Activated CD4-positive, alpha-beta T cell treated with anti-CD3 and anti-CD28 coated beads, Interleukin-2, amount 10 ng/mL, durations not matched to agents 24 days and 14 days (primary cell): ENCODE measurements at regions not wholly inside any gene's neighbourhood (a gene's known extent, or its start where the extent isn't known, plus 50 kb on each side); places are given as distances from the start of the nearest gene placed in this dataset.

ENCODE experiments used
- DNase-seq: peaks from one replicate; pipeline ENCODE4 v3.0.0; 2022
- H3K27ac Mint-ChIP-seq: one replicate; pipeline ENCODE4 v1.8.0; 2022; ENCODE audit warnings: mild to moderate bottlenecking, mixed read lengths
- H3K27me3 Mint-ChIP-seq: one replicate; pipeline ENCODE4 v1.8.0; 2022; ENCODE audit warnings: mixed read lengths
- H3K36me3 Mint-ChIP-seq: one replicate; pipeline ENCODE4 v1.8.0; 2022; ENCODE audit warnings: low read depth, mild to moderate bottlenecking, mixed read lengths
- H3K4me1 Mint-ChIP-seq: one replicate; pipeline ENCODE4 v1.8.0; 2021; ENCODE audit warnings: mixed read lengths
- H3K4me3 Mint-ChIP-seq: one replicate; pipeline ENCODE4 v1.8.0; 2022; ENCODE audit warnings: mild to moderate bottlenecking, moderate library complexity, mixed read lengths
- H3K9me3 Mint-ChIP-seq: one replicate; pipeline ENCODE4 v1.8.0; 2021; ENCODE audit warnings: mixed read lengths
- intact Hi-C: fragments of 100-400 bp; cut with micrococcal nuclease; formaldehyde crosslinking; loops from one replicate; pipeline ENCODE4 v1.15.1; 2023

- DNase-seq: no peak
- H3K27ac Mint-ChIP-seq: no peak overlapping the region
- H3K27me3 Mint-ChIP-seq: peaks cover 36% of the 10 kb centered on the region
- no peak overlapping the region for H3K4me3 Mint-ChIP-seq
- intact Hi-C loops: no loop called here
- H3K4me1 Mint-ChIP-seq: peaks cover 2% of the 10 kb centered on the region
- no peaks in the 10 kb centered on the region for H3K9me3 Mint-ChIP-seq
- H3K36me3 Mint-ChIP-seq: no peaks in the 10 kb centered on the region
Measured at GRCh38 chr3:194011807-194012206, 124.1 kb upstream of the HES1 start.

DNA sequence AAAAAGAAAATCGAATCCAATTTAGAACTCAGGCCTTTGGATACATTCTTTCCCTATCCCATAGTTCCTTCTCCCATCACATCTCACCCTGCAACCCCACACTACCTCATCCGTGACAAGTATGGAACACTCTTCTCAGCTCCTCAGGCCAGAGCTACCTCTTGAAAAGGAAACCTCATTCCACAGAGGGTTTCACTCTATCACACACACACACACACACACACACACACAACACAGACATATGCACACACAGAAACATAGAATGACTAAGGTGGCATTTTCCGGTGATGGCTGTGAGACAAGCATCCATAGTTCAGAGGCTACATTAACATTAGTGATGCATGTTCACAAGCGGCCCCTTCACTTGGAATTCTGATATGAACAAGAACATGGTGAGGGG, 122.0 kb upstream of the HES1 start:
- Mint-ChIP-seq H3K27ac (no peak overlapping the region), H3K4me3 (no peak overlapping the region), H3K9me3 (no peaks in the 10 kb centered on the region), H3K4me1 (peaks cover 2% of the 10 kb centered on the region), H3K27me3 (peaks cover 32% of the 10 kb centered on the region), H3K36me3 (no peaks in the 10 kb centered on the region)
- DNase-seq: no peak
- intact Hi-C loops: no loop called here

- peaks cover 2% of the 10 kb centered on the region for H3K4me1 Mint-ChIP-seq
- peaks cover 29% of the 10 kb centered on the region for H3K27me3 Mint-ChIP-seq
- no peak overlapping the region for H3K4me3 Mint-ChIP-seq
- H3K27ac Mint-ChIP-seq: no peak overlapping the region
- H3K36me3 Mint-ChIP-seq: no peaks in the 10 kb centered on the region
- no peak for DNase-seq
- intact Hi-C loops: no loop called here
- no peaks in the 10 kb centered on the region for H3K9me3 Mint-ChIP-seq
Measured at GRCh38 chr3:194014756-194015155, 121.2 kb upstream of the HES1 start.

- H3K27me3 Mint-ChIP-seq: peaks cover 13% of the 10 kb centered on the region
- no peak overlapping the region for H3K27ac Mint-ChIP-seq
- no peak overlapping the region for H3K4me3 Mint-ChIP-seq
- peaks cover 2% of the 10 kb centered on the region for H3K4me1 Mint-ChIP-seq
- intact Hi-C loops: no loop called here
- DNase-seq: no peak
- H3K9me3 Mint-ChIP-seq: no peaks in the 10 kb centered on the region
- H3K36me3 Mint-ChIP-seq: no peaks in the 10 kb centered on the region
Measured at GRCh38 chr3:194019398-194020165, 116.4 kb upstream of the HES1 start.

- peaks cover 21% of the 10 kb centered on the region for H3K27me3 Mint-ChIP-seq
- no peaks in the 10 kb centered on the region for H3K9me3 Mint-ChIP-seq
Measured at GRCh38 chr3:194022052-194022451, 113.9 kb upstream of the HES1 start.

DNA sequence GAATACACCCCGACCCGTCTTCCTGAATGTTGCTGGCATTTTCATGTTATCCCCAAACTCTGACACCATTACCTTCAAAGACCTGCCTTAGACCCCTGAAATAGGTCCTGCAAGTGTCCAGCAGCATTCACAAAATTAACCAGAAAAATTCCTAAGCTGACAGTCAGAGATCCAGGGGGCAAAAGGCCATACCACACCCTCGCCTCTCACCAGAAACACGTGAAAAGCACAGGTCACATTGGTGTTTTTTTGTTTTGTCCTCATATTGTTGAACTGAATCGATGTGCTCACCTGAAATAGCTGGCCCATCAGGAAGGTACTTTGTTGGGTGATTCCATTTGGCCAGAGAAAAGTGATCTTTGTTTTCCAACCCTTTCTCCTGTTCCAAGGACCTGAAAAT, 113.1 kb upstream of the HES1 start:
- Mint-ChIP-seq H3K4me3 (no peak overlapping the region), H3K27ac (no peak overlapping the region), H3K4me1 (peaks cover 2% of the 10 kb centered on the region), H3K27me3 (peaks cover 21% of the 10 kb centered on the region), H3K9me3 (no peaks in the 10 kb centered on the region), H3K36me3 (no peaks in the 10 kb centered on the region)
- intact Hi-C loops: no loop called here
- no peak for DNase-seq

More at GRCh38 chr3:194022052-194022451, 113.9 kb upstream of the HES1 start:
- no peak overlapping the region for H3K27ac Mint-ChIP-seq
- no peak for DNase-seq
- peaks cover 2% of the 10 kb centered on the region for H3K4me1 Mint-ChIP-seq
- H3K4me3 Mint-ChIP-seq: no peak overlapping the region
- intact Hi-C loops: no loop called here
- no peaks in the 10 kb centered on the region for H3K36me3 Mint-ChIP-seq

DNA sequence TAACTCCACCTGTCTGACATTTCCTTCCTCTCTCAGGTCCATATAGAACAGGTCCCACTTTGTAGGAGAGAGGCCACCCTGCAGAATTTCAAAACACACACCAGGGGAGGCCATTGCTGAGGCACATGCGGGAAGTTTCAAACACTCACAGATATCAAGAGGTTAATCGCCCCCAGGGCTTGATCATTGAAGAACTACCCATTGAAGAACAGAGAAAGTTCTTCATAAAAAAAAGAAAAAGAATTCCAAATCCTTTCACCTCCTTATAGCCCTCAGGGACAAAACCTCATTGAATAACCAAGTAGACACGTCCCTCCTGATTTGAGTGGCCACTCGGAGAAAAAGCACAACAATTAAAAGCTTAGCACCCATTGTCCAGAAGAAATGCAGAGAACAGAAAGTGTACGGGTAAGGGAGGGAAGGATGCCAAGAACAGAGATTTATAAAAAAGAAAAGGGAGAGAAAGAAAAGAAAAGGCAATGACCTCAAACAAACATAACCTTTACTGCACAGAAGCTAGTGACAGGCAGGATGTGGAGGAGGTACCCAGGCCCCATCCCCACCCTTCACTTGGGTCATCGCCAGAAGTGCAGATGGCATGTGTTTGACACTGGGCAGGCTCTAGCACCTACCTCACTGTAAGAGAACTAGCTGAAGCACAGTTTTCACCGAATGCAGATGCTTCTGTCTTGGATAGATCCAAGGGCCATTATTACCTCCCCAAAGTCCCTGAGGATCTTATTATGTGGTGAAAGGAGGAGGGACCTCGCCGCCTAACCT, 112.3 kb upstream of the HES1 start:
- Mint-ChIP-seq H3K4me3 (no peak overlapping the region), H3K9me3 (no peaks in the 10 kb centered on the region), H3K27ac (no peak overlapping the region), H3K27me3 (peaks cover 23% of the 10 kb centered on the region), H3K4me1 (peaks cover 2% of the 10 kb centered on the region), H3K36me3 (no peaks in the 10 kb centered on the region)
- no peak for DNase-seq
- intact Hi-C loops: no loop called here

DNA sequence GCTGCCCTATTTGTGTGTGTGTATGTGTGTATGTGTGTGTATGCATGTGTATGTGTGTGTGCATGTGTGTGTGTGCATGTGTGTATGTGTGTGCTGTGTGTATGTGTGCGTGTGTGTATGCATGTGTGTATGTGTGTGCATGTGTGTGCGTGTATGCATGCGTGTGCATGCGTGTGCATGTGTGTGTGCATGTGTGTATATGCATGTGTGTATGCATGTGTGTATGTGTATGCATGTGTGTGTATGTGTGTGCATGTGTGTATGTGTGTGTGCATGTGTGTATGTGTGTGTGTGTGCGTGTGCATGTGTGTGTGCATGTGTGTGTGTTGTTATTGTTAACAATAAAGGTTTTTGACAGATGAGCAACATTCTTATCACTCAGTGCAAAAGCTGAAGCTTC, 110.8 kb upstream of the HES1 start:
- intact Hi-C loops: no loop called here
- H3K9me3 Mint-ChIP-seq: no peaks in the 10 kb centered on the region

GRCh38 chr3:194025951-194026350, 110.0 kb upstream of the HES1 start:
- Mint-ChIP-seq H3K36me3 (no peaks in the 10 kb centered on the region), H3K27ac (no peak overlapping the region), H3K4me1 (peaks cover 2% of the 10 kb centered on the region), H3K9me3 (no peaks in the 10 kb centered on the region), H3K4me3 (no peak overlapping the region), H3K27me3 (peaks cover 22% of the 10 kb centered on the region)
- no peak for DNase-seq
- intact Hi-C loops: no loop called here

More for the DNA sequence above, 110.8 kb upstream of the HES1 start:
- H3K4me3 Mint-ChIP-seq: no peak overlapping the region
- no peaks in the 10 kb centered on the region for H3K36me3 Mint-ChIP-seq
- peaks cover 2% of the 10 kb centered on the region for H3K4me1 Mint-ChIP-seq
- peaks cover 24% of the 10 kb centered on the region for H3K27me3 Mint-ChIP-seq
- no peak overlapping the region for H3K27ac Mint-ChIP-seq
- DNase-seq: no peak

DNA sequence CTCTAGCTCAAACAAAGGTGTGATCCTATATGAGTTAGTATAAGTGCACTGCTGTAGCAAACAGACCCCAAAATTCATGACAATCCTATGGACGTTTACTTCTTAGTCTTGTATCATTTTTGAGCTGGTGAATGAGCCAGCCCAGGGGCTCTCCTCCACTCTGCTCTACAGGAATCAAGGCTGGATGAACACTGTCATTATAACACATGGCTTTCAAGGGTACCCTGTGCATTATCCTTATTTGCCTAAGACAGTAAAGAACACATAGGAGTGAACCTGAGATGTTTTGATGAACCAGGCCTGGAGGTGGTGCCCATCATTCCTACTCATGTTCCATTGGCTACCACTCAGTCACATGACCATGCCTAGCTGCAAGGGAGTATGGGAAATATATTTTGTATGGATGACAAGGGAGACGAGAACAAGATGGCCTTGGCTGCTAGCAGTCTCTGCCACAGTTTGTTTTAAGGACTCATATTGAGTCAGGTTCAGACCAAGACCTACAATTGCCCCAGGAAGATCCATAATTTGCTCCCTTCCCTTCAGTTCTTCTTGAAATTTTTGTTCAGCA, 107.4 kb upstream of the HES1 start:
- DNase-seq: no peak
- H3K27ac Mint-ChIP-seq: no peak overlapping the region
- H3K36me3 Mint-ChIP-seq: no peaks in the 10 kb centered on the region
- intact Hi-C loops: no loop called here
- H3K9me3 Mint-ChIP-seq: no peaks in the 10 kb centered on the region
- peaks cover 28% of the 10 kb centered on the region for H3K27me3 Mint-ChIP-seq
- H3K4me1 Mint-ChIP-seq: peaks cover 11% of the 10 kb centered on the region
- no peak overlapping the region for H3K4me3 Mint-ChIP-seq

GRCh38 chr3:194029846-194030245, 106.1 kb upstream of the HES1 start:
- Mint-ChIP-seq H3K4me1 (peaks cover 9% of the 10 kb centered on the region), H3K9me3 (no peaks in the 10 kb centered on the region), H3K36me3 (no peaks in the 10 kb centered on the region), H3K27ac (no peak overlapping the region), H3K27me3 (peaks cover 25% of the 10 kb centered on the region), H3K4me3 (no peak overlapping the region)
- no peak for DNase-seq
- intact Hi-C loops: no loop called here

GRCh38 chr3:194030372-194030771, 105.6 kb upstream of the HES1 start:
- peaks cover 23% of the 10 kb centered on the region for H3K27me3 Mint-ChIP-seq
- no peak overlapping the region for H3K4me3 Mint-ChIP-seq
- H3K9me3 Mint-ChIP-seq: no peaks in the 10 kb centered on the region
- peaks cover 9% of the 10 kb centered on the region for H3K4me1 Mint-ChIP-seq
- H3K27ac Mint-ChIP-seq: no peak overlapping the region
- H3K36me3 Mint-ChIP-seq: no peaks in the 10 kb centered on the region
- intact Hi-C loops: no loop called here
- DNase-seq: no peak

- Mint-ChIP-seq H3K27ac (no peak overlapping the region), H3K27me3 (peaks cover 14% of the 10 kb centered on the region), H3K4me1 (peaks cover 9% of the 10 kb centered on the region), H3K36me3 (no peaks in the 10 kb centered on the region), H3K9me3 (no peaks in the 10 kb centered on the region), H3K4me3 (no peak overlapping the region)
- intact Hi-C loops: no loop called here
- DNase-seq: no peak
Measured at GRCh38 chr3:194031349-194031748, 104.6 kb upstream of the HES1 start.

DNA sequence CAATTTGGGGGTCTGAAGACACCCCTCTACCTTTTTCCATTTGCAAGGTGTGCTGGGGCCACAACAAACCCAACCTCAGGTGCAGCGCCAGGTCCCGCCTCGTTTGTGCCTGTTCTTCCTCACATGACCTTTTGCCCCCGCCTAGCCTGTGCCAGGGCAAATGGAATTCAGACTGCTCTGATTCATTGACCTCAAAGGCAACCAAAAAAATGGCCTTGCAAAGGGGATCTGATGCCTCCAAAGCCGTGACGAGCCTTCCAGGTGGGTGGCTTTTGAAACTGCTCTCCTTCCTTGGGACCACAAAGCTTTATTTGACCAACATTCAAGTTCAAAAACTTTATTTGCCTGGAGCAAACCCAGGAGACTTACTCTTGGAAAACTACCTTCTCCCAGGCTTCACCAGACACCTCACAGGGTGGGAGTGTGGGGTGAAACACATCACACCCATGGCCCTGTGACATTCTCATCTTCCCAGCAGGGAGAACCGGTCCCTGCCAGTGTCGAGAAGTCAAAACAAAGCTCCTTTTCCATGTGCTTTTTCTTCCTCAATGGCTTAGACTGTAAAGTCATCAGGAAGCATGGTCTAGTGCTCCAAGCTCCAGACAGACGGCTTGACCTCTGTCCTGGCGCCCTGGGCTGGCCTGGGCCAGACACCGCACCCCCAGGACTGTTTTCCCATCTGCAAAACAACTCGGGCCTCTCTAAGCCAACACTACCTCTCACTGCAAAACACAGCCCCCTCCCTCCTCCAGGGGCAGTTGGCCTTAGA, 103.9 kb upstream of the HES1 start:
- intact Hi-C loops: no loop called here
- no peaks in the 10 kb centered on the region for H3K9me3 Mint-ChIP-seq
- H3K4me3 Mint-ChIP-seq: no peak overlapping the region
- no peak overlapping the region for H3K27ac Mint-ChIP-seq
- H3K4me1 Mint-ChIP-seq: peaks cover 9% of the 10 kb centered on the region
- peaks cover 14% of the 10 kb centered on the region for H3K27me3 Mint-ChIP-seq
- no peaks in the 10 kb centered on the region for H3K36me3 Mint-ChIP-seq
- DNase-seq: no peak
